H1 (cell line): ENCODE measurements at regions not wholly inside any gene's neighbourhood (a gene's known extent, or its start where the extent isn't known, plus 50 kb on each side); places are given as distances from the start of the nearest gene placed in this dataset.

ENCODE experiments used
- KDM1A ChIP-seq: fragments of 200-600, 300-600 bp; sonication (generic); IDR thresholded peaks from 2 replicates; pipeline ENCODE4 v1.7.1; 2016; ENCODE audit warnings: mild to moderate bottlenecking, low read length, borderline replicate concordance
- ZNF274 ChIP-seq: IDR thresholded peaks from 2 replicates; pipeline ENCODE4 v1.7.0; 2012; ENCODE audit warnings: low read length, borderline replicate concordance; ENCODE audit errors: extremely low read depth

DNA sequence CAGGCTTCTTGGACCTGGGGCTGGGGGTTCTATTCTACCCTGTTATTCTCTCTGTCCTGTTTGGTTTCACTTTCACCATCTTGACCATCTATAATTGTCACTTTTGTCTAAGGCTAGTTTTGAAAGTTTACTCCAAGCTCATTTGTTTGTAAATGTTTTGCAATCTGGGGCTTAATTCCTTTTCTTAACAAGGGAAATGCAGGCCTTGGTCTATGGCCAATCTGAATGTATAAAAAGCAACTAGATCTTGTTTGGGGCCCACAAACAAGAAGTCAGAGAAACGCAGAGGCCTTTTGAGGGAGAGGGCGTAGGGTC is 86.3 kb upstream of the PREP start (continued):
- TF ChIP-seq KDM1A, result no peak
- no peak for TF ChIP-seq ZNF274
